ENCODE measurements at regions not wholly inside any gene's neighbourhood (a gene's known extent, or its start where the extent isn't known, plus 50 kb on each side); places are given as distances from the start of the nearest gene placed in this dataset.
"Not testable (repeated sequence)": the region's sequence is repeated elsewhere in the genome, so short reads cannot be mapped to it uniquely, and the experiment has no call there.

DNA sequence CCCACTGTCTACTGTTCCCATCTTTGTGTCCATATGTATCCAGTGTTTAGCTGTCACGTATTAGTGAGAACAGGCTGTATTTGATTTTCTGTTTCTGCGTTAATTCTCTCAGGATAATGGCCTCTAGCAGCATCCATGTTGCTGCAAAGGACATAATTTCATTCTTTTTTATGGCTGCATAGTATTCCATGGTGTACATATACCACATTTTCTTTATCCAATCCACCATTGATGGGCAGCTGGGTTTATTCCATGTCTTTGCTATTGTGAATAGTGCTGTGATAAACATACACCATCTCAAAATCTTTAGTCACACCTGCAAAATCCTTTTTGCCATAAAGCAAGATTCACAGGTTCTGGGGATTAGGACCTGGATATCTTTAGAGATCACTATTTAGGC lies 334.4 kb upstream of the CLINT1 start:
- DNase-seq: not testable (repeated sequence)

GRCh38 chr5:158180407-158180806 lies 321.5 kb upstream of the CLINT1 start:
- no peak for DNase-seq

DNA sequence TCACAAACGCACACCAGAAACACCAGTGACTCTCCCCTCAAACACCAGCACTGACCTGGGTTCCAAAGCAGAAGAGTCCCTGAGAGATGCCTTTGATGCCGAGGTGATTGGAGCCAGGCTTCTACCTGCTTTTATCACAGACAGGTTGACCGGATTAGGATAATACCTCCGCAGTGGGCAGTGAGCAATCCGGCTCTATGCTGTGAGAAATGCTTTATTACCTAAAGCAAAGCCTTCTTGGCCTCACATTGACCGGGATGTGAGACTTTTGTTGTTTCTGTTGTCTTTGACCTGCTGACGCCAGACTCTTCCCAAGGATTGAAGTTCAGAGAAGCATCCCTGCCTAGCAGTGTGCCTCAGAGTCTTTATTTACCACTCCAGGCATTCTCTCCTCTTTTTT lies 320.3 kb upstream of the CLINT1 start:
- no peak for DNase-seq

- no peak for DNase-seq
Observed at GRCh38 chr5:158178535-158178934, 319.6 kb upstream of the CLINT1 start.

DNA sequence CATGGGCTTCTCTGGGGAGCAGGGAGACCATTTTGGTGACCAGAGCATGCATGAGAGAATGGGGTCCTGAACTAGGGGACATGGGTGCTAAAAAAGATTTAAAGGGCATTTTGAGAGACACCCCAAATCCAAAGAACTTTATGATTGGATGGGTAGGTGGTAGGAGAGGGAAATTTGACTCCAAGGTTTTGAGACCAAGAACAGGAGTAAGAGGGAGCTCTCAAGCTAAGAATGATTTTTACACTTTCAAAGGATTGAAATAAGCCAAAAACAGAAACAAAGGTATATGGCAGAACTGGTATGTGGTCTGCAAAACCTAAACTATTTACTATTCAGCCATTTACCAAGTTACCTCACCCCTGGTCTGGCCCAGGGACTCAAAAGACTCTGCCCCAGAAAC lies 318.2 kb upstream of the CLINT1 start:
- DNase-seq: no peak

DNA sequence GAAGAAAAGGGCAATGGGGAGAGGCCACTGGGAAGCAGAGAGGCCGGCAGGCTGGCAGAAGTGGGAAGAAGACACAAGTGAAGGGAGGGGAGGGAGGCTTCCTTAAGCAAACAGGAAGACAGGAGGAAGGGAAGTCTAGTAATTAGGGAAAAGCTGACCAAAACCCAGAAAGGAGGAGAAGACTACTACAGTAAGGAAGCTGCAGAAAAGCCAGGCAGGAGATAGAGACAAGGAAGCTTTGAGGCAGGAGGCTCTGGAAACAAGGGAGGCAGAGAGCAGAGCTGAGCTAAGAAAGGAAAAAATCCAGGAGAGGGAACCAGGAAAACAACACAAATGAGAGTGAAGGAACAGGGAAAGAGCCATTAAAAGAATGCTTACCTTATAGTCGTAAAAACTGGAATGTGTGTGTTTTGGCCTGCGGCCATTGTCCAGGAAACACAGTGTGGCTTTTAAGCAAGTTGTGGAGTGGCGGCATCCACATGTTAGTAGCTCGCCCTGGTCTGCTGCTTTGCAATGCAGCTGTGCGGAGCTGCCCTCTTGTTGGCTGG lies 317.1 kb upstream of the CLINT1 start:
- no peak for DNase-seq

DNA sequence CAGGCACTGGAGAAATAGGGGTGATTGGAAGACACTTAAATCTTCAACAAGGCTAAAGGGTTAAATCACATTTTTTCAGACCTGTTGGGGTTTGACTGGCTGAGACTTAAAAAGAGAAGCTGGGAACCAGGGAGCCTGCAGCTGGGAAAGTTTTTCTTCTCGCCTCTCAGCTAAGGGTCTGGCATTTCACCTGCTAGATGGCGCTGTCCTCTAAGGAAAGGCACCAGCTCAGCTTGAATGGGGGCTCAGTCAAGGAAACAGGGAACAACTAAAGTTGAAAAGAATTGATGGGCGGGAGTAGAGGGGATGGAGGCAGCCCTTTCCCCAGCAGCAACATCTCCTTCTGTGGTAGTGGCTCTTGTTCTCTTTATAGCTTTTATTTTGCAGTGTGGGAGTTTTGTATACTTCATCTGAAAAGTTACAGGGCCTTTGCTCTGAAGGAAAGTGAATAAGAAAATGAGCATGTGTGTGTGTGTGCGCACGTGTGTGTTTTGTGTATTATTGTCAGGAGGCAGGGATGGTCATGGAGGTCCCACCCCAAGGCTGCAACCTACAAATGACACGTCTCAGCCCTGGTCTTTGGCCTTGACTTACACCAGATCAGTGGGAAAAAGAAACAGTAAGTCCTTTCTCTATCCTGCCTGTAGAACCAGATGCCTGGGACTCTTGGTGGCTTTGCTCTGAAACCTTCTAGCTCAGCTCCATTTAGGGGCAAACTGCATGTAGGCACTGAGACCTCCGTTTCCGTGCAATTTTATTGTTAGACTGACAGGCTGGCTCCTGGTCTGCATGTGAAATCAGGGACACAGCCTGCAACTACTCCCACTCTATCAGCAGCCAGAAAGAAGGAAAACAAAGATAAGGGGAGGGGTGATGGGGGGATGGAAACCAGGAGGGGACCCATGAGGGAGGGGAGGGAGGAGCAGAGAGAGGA lies 316.2 kb upstream of the CLINT1 start:
- DNase-seq: peak; percentile 77

- DNase-seq: no peak
Observed at GRCh38 chr5:158174026-158174425, 315.1 kb upstream of the CLINT1 start.

DNA sequence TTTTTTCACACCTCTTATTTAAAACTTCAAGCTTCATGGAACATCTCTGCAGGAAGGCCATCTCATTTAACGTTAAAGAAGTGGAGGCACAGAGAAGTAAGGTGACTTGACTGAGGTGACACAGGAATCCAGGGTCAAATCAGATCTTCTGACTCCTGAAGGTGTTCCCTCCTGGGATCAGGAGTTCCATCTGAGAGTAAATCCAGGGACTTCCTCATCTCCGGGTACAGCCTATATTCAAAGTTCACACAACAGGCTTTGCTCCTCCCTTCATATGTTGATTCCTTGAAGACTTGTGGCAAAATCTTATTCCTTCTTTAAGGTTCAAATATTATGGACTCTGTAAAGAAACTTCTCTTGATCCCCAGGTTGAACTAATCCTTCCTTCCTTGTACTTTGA lies 313.1 kb upstream of the CLINT1 start:
- no peak for DNase-seq

GRCh38 chr5:158170534-158170933 lies 311.6 kb upstream of the CLINT1 start:
- DNase-seq: no peak

DNA sequence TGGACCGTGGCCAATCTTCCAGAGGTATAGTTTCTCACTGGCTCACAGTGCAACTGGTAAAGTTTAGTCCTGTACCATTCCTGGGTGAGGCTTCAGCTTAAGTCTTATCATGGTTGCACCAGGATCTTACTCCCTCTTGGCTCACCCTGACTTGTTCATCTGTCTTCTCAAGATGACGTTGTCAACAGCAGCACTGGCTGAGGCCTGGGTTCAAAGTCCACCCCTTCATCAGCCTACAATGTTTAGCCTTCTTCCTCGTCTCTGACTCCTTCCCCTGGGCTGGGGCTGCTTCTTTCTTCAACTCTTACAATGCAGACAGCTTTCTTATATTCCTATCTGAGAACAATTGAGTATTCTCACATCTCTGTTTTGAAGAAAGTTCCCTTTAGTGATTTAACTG lies 311.1 kb upstream of the CLINT1 start:
- no peak for DNase-seq

GRCh38 chr5:158166424-158166823 lies 307.5 kb upstream of the CLINT1 start:
- no peak for DNase-seq

DNA sequence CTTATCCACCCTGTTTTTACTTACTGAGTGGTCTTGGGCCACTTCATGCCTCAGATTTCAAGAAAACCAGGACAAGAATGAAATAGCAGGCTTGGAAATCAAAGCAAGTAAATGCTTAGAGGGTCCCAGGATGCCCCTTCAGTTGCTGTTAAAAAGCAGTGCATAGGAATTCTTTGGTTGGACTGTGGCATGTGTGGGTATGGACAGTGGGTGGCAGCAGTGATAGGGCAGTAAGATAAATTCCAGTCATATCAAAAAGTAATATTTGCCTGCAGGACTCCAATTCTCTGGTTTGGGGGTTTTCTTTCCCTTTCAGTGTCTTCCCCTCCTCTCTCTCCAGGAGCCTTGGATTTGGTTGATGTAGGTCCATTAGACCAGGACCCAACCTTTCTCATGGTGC lies 306.7 kb upstream of the CLINT1 start:
- no peak for DNase-seq

DNA sequence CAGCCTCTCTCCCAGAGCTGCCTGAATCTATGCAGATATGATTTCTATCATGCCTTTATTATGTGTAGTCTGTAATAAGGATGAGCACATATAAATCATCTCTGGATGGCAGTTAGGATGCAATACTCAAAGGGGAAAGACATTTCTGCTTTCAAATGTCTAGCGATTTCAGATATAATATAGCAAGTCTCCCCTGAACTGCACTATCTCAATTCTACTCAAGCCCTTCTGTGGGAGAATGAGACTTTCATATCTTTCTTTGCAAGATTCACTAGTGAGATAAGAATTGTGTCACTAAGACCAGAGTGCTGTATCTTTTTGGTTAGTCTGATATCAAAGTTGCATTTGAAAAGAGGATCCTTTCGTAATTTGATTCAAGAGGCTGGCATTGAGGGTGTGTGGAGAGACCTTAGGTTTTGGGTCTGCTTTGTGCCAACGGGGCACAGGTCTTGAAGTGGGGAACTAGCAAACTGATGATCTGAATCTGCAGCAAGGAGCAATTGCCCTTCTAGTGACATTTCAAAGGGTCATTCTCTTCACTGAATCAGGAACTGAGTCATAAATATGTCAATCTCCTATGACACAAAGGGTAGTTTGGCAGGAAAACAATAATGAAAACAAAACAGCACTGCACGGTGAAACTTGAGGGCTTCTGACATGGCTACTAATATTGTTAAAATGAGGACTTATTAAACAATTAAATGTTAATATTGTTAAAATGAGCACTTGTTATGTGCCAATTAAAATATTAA lies 305.5 kb upstream of the CLINT1 start:
- DNase-seq: no peak

GRCh38 chr5:158163451-158164295 lies 304.7 kb upstream of the CLINT1 start:
- peak; percentile 70 for DNase-seq

DNA sequence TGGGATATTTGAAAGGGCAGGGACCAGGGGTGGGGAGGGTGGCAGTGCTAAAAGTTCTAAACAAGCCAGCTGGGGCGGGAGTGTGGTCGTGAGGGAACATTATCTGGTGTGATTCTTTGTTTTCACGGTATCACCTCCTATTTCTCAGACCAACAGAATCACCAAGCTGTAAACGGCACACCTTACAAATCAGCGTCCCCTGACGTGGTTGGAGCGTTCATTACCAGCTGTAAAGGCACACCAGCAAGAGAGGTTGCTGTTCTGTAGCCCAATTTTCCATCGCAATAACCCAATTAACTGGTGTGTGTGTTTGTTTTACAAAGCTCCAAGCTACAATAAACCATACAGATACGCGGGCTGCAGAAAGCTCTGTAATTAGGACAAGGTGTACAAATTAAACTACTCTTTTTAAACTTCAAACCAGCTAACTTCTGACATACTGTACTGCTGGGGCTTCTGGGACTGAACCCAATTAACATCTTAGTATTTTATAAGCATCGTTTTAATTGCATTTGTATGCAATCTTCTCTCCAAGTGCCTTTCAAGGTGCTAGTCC lies 303.6 kb upstream of the CLINT1 start:
- DNase-seq: no peak

GRCh38 chr5:158162026-158162425 lies 303.1 kb upstream of the CLINT1 start:
- no peak for DNase-seq

- DNase-seq: no peak
Observed at GRCh38 chr5:158159621-158160020, 300.7 kb upstream of the CLINT1 start.

GRCh38 chr5:158155811-158156505 lies 297.0 kb upstream of the CLINT1 start:
- peak; percentile 79 for DNase-seq

- peak; percentile 33 for DNase-seq
Observed at GRCh38 chr5:158155067-158155466, 296.1 kb upstream of the CLINT1 start.

DNA sequence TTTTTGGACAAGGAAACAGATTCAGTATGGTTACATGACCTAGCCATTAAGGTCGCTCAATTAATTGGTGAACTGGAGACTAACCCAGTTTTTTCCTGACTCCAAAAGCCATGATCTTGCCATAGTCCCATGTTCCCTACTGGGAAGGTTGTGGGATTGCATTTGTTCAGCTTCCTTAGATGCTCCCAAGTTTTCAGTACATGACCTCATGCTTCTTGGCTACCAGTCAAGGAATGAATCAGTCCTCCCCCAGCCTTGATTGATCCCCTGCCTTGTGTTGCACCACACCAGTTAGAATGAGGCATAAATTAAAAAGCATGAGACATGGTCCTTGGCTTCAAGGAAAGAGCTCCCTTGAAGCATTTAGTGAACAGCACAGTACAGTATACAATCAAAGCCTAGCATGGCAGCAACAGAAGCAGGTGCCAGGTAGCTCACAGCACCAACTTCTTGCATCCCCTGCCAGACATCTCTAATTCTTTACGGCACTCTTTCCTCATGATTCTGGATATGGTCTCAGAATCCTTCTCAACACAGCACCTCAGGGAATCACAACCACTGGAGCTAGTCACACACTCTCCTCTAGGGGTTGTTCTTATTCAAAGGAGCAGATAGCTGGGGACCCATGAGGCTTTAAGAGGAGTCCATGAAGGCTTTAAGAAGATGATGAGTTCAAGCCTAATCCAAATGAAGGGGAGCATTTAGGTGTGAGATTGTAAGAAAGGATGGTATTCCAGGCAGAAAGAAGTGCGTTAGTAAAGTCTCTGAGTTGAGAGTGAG lies 295.5 kb upstream of the CLINT1 start:
- peak; percentile 98 for DNase-seq
